ENCODE measurements at regions not wholly inside any gene's neighbourhood (a gene's known extent, or its start where the extent isn't known, plus 50 kb on each side); places are given as distances from the start of the nearest gene placed in this dataset.

- peak; percentile 88 for DNase-seq
Observed at GRCh38 chr11:45339729-45340519, 53.8 kb upstream of the SYT13 start.

- no peak for DNase-seq
Observed at GRCh38 chr11:45337583-45338360, 51.6 kb upstream of the SYT13 start.

- DNase-seq, result no peak
Observed at GRCh38 chr11:45336136-45336535, 50.0 kb upstream of the SYT13 start.
